ENCODE measurements at regions not wholly inside any gene's neighbourhood (a gene's known extent, or its start where the extent isn't known, plus 50 kb on each side); places are given as distances from the start of the nearest gene placed in this dataset. TPM values are rescaled to one million over a fixed set of nuclear protein-coding genes. Genes with fewer than 3 reads are reported as not detected.

- Histone ChIP-seq H3K4me3 (ENCODE audit: low read depth, low read length) (no peak overlapping the region), H3K27me3 (ENCODE audit: control insufficient read depth, insufficient read depth, low read length) (no peaks in the 10 kb centered on the region), H3K27ac (ENCODE audit: low read depth, low read length) (no peak overlapping the region), H3K9me3 (ENCODE audit: control insufficient read depth, insufficient read depth, low read length) (no peaks in the 10 kb centered on the region)
- CTCF ChIA-PET: no interaction called here
- no peak for DNase-seq (ENCODE audit: low read depth, low spot score)
- POLR2A ChIA-PET: no interaction called here
- TF ChIP-seq CTCF (IDR thresholded peaks at IDR 0.05; ENCODE audit: low read depth, low read length): no peak
Observed at GRCh38 chr6:127058936-127059335, 59.5 kb upstream of the RSPO3 start.

Small RNAs in the stretch of these regions (small RNA-seq; reads per million reads assigned to genes)
- gene MIR588 (ENCODE audit: insufficient read length, low read depth) (not detected), gene RNU6-200P (ENCODE audit: insufficient read length, low read depth) (not detected)

All from AG04450 (cell line).